H1 (cell line): ENCODE measurements at regions not wholly inside any gene's neighbourhood (a gene's known extent, or its start where the extent isn't known, plus 50 kb on each side); places are given as distances from the start of the nearest gene placed in this dataset.

ENCODE experiments used
- EP300 ChIP-seq, 2 experiments: IDR thresholded peaks; 1 replicate in 1 of 2; 2 replicates in 1 of 2; pipeline ENCODE4 v1.6.1; 2011 to 2012; ENCODE audit warnings: low read depth in 2 of 2, low read length in 2 of 2, mild to moderate bottlenecking in 2 of 2, borderline replicate concordance in 1 of 2, inconsistent platforms in 1 of 2, moderate library complexity in 1 of 2
- EZH2 ChIP-seq: fragments of 200-600 bp; sonication (generic); IDR thresholded peaks from 2 replicates; pipeline ENCODE4 v1.7.1; 2012; ENCODE audit warnings: low read depth, mild to moderate bottlenecking, moderate library complexity, low read length, inconsistent platforms; ENCODE audit not compliant: severe bottlenecking
- FOSL1 ChIP-seq: IDR thresholded peaks from 2 replicates; pipeline ENCODE4 v1.6.1; 2011; ENCODE audit warnings: mild to moderate bottlenecking, low read depth, low read length, moderate library complexity; ENCODE audit not compliant: insufficient read depth
- POLR2A ChIP-seq, 2 experiments: IDR thresholded peaks; 1 replicate in 1 of 2; 2 replicates in 1 of 2; pipeline ENCODE4 v1.6.1; 2011; ENCODE audit warnings: low read depth in 2 of 2, low read length in 2 of 2, mild to moderate bottlenecking in 2 of 2; ENCODE audit errors: control extremely low read depth in 1 of 2
- RAD21 ChIP-seq, 2 experiments: IDR thresholded peaks in 1 of 2; conservative IDR thresholded peaks in 1 of 2; 2 replicates each; pipeline ENCODE4 v1.6.1; 2011; ENCODE audit warnings: low read depth in 2 of 2, low read length in 2 of 2, improper control_type of control experiment in 1 of 2, inconsistent platforms in 1 of 2, mild to moderate bottlenecking in 1 of 2, moderate library complexity in 1 of 2
- YY1 ChIP-seq: IDR thresholded peaks from 2 replicates; pipeline ENCODE4 v1.6.1; 2011; ENCODE audit warnings: low read depth, mild to moderate bottlenecking, low read length
- TF ChIP-seq, protein P1 (sequence below), 3 experiments: IDR thresholded peaks; 1 replicate in 2 of 3; 2 replicates in 1 of 3; pipeline versions ENCODE4 v1.5.1 to v1.6.1; 2011; ENCODE audit warnings: low read length in 3 of 3, mild to moderate bottlenecking in 3 of 3, inconsistent platforms in 2 of 3, low read depth in 1 of 3, moderate library complexity in 1 of 3; ENCODE audit not compliant: insufficient read depth in 1 of 3; ENCODE audit errors: control extremely low read depth in 1 of 3

DNA sequence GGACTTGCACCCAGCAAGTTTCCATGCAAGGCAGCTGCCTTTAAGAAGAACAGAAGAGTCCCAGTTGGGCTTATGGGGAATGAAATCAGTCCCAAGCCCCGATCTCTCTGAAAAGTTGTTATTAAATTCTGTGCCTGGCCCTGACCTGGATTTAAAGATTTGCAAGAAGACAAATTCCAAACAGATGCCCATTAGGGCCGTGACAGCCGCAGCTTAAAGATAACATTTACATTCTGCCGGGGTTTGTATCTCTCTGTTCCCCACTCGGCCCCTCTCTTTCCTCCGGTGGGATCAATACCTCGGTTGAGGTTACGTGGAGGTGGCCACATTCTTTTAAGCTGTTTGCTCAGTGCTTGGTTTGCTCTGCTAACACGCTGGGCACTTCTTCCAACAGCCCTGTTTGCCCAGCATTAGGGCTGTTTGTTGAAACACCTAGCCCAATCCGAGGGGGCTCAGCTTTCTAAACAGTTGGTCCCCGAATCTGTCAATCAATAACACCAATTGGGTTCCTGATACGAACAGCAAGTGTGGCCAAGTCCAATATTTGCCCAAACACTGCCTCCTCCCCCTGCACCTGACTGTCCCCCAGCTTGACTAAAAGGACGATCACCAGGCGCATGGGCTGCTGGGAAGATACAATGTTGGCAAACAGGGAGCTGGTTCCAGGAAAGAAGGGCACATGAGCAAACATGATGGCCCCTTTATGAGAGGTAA lies 108.6 kb downstream of the RPLP1 start:
- TF ChIP-seq, protein P1, sequence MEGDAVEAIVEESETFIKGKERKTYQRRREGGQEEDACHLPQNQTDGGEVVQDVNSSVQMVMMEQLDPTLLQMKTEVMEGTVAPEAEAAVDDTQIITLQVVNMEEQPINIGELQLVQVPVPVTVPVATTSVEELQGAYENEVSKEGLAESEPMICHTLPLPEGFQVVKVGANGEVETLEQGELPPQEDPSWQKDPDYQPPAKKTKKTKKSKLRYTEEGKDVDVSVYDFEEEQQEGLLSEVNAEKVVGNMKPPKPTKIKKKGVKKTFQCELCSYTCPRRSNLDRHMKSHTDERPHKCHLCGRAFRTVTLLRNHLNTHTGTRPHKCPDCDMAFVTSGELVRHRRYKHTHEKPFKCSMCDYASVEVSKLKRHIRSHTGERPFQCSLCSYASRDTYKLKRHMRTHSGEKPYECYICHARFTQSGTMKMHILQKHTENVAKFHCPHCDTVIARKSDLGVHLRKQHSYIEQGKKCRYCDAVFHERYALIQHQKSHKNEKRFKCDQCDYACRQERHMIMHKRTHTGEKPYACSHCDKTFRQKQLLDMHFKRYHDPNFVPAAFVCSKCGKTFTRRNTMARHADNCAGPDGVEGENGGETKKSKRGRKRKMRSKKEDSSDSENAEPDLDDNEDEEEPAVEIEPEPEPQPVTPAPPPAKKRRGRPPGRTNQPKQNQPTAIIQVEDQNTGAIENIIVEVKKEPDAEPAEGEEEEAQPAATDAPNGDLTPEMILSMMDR (IDR thresholded peaks at IDR 0.05; ENCODE audit: control extremely low read depth in 1 of 3, insufficient read depth in 1 of 3, low read depth in 1 of 3, low read length in 3 of 3), result no peak
- TF ChIP-seq FOSL1 (no peak), EP300 (IDR thresholded peaks at IDR 0.05; ENCODE audit: borderline replicate concordance in 1 of 2, low read depth in 2 of 2, low read length in 2 of 2) (no peak), RAD21 (IDR thresholded peaks at IDR 0.05 in 1 of 2, conservative IDR thresholded peaks at IDR 0.05 in 1 of 2; ENCODE audit: low read depth in 2 of 2, low read length in 2 of 2) (no peak), YY1 (no peak), EZH2 (no peak), POLR2A (IDR thresholded peaks at IDR 0.05; ENCODE audit: control extremely low read depth in 1 of 2, low read depth in 2 of 2, low read length in 2 of 2) (no peak)
